ENCODE measurements at regions not wholly inside any gene's neighbourhood (a gene's known extent, or its start where the extent isn't known, plus 50 kb on each side); places are given as distances from the start of the nearest gene placed in this dataset.
A peak's percentile ranks its signal among the peaks of the same experiment; 100 is the strongest.

DNA sequence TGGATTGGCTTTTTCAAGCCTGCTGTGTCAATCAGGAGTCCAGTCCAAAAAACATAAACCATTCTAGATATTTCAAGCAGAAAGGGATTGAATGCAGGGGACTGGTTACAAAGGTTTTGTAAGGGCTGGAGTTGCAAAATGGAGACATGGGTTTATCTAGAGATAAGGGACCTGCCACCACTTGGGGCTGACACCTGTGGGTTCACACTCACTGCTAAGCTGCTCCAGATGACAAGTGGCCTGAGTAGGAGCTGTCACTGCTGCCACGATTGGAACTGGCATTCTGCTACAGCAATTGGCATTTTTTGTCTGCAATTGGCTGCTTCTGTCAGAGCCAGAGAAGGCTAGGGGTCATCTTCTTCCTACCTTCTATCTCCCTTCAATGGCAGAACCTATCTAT, 66.3 kb upstream of the ZFR start:
- no peaks in the 10 kb centered on the region for H3K9me3 Mint-ChIP-seq
- H3K4me3 Mint-ChIP-seq, result no peak overlapping the region
- DNase-seq (ENCODE audit: low spot score in 2 of 2) (no peak), ATAC-seq (replicated peaks; ENCODE audit: extremely low read depth, poor library complexity, severe bottlenecking) (no peak)
- no peaks in the 10 kb centered on the region for H3K27me3 Mint-ChIP-seq
- H3K4me1 Mint-ChIP-seq, result no peaks in the 10 kb centered on the region
- H3K36me3 Mint-ChIP-seq (ENCODE audit: insufficient read depth), result no peaks in the 10 kb centered on the region
- H3K27ac Mint-ChIP-seq (ENCODE audit: low read depth), result no peak overlapping the region

DNA sequence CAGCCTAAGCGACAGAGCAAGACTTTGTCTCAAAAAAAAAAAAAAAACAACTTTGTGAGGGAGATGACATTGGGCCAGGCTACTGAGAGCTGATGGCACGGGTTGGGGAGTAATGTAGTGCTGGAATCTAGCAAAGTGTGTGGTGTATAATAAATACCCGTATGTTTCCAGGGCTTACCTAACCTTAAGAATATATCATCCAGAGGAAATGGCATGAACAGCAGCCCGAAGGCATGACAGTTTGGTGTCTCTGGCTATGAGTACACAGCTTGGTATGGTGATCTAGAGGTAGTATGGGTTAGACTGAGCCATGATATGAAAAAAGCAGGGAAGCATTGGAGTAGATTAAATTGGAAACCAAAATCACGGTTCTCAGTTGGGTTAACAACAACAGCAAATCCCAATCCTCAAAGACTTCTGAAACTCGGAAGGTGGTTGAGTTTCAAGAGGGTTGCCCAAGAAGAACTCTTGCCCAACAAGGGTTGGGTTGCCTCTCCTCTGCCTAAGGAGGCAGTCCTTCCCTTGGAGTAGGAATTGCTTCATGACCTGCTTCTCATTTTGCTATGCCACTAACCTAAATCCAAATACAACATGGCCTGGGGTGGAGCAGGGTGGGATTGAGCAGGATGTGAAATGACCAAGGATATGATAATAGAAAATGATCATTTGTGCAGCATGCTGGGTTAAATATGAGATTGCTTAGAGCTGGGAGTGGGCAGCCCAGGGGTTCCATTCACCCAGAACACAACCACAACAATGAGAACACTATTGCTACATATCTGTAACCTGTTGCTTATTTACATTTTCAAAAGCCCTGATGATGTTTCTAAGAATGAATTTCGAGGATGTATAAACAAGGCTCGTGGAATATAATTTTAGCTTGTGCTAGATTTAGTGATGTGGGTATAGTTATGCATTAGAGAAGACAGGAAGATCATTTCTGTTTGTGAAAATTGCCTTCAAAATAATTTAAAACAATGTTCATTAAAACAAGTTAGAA, 64.6 kb upstream of the ZFR start:
- H3K27ac Mint-ChIP-seq (ENCODE audit: low read depth), result no peak overlapping the region
- no peak for ATAC-seq (replicated peaks; ENCODE audit: extremely low read depth, poor library complexity, severe bottlenecking)
- no peaks in the 10 kb centered on the region for H3K36me3 Mint-ChIP-seq (ENCODE audit: insufficient read depth)
- H3K9me3 Mint-ChIP-seq, result no peaks in the 10 kb centered on the region
- H3K4me3 Mint-ChIP-seq, result no peak overlapping the region
- DNase-seq (ENCODE audit: low spot score in 2 of 2), result no peak
- H3K27me3 Mint-ChIP-seq, result peaks cover 10% of the 10 kb centered on the region
- peaks cover 8% of the 10 kb centered on the region for H3K4me1 Mint-ChIP-seq

DNA sequence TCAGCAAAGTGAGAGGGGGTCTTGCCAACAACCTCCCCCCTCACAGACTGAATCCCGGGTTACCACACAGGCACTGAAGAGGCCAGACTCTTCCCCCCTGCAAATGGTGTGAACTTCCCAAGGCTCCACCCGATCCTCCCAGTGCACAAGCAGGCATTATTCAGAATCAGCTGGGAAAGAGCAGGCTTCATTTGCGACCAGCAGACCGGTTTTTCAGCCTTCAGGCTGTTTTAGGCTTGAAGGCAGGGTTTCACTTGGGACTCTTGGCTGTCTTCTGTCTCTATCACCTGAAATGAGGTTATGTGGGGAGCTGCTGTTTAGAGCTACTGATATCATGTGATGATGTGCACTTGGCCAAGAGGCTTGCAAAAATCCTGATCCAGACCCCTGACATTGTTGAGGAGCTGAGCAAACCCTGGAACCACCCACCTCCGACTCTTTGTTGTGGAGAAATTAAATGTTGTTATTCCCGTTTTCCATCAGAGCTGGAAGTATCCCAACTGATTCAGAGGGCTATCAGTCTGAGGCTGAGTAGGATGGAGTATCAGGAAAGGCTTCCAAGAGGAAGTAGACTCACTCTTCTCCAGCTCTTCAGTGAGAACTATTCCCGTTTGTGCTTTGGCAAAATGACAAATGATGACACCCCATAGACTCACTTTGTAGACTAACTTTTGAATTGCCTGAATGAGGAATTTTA, 63.3 kb upstream of the ZFR start:
- Mint-ChIP-seq H3K27me3 (peaks cover 10% of the 10 kb centered on the region), H3K9me3 (no peaks in the 10 kb centered on the region), H3K4me1 (peaks cover 8% of the 10 kb centered on the region), H3K4me3 (no peak overlapping the region), H3K27ac (ENCODE audit: low read depth) (no peak overlapping the region), H3K36me3 (ENCODE audit: insufficient read depth) (no peaks in the 10 kb centered on the region)
- no peak for ATAC-seq (replicated peaks; ENCODE audit: extremely low read depth, poor library complexity, severe bottlenecking)
- DNase-seq (ENCODE audit: low spot score in 2 of 2), result no peak

DNA sequence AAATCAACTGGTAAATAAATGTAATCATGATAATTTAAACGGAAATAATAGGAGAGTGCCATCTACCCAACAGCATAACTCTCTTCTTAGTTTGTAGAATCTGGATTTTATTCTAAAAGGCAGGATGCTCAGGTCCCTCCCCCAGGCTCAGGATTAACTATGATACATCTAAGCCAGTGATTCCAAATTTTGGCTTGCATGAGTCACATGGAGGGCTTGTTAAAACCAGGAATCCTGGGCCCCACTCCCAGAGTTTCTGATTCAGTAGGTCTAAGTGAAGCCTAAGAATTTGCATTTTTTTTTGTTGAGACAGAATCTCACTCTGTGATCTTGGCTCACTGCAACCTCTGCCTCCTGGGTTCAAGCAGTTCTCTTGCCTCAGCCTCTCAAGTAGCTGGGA, 62.3 kb upstream of the ZFR start:
- DNase-seq (ENCODE audit: low spot score in 2 of 2), result no peak
- H3K9me3 Mint-ChIP-seq, result no peaks in the 10 kb centered on the region
- no peak for ATAC-seq (replicated peaks; ENCODE audit: extremely low read depth, poor library complexity, severe bottlenecking)

DNA sequence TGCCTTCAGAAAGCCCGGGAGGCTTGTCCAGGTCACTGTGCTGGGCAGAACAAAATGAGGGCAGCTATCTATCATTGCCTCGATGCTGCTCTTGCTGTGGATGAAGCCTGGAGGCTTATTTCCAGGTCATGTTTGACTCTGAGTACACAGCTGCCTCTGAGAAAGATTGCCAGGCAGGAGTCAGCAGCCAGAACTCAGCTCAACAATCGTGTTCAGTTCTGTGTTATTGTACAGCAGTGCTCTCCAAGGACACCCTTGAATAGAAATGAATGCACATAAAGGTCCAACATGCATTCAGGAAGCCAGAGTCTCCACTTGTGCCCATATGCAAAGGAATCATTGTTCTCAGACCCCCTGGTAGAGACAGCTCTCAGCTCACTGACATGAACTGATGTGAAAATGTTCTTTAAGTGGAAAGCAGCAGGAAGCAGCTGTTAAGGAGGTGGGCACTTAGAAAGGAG, 61.7 kb upstream of the ZFR start:
- DNase-seq (ENCODE audit: low spot score in 2 of 2), result no peak
- no peak overlapping the region for H3K27ac Mint-ChIP-seq (ENCODE audit: low read depth)
- H3K36me3 Mint-ChIP-seq (ENCODE audit: insufficient read depth), result no peaks in the 10 kb centered on the region
- H3K4me1 Mint-ChIP-seq, result peaks cover 8% of the 10 kb centered on the region
- H3K4me3 Mint-ChIP-seq, result no peak overlapping the region
- ATAC-seq (replicated peaks; ENCODE audit: extremely low read depth, poor library complexity, severe bottlenecking), result no peak
- peaks cover 15% of the 10 kb centered on the region for H3K27me3 Mint-ChIP-seq
- no peaks in the 10 kb centered on the region for H3K9me3 Mint-ChIP-seq

More for the DNA sequence above, 62.3 kb upstream of the ZFR start:
- no peaks in the 10 kb centered on the region for H3K36me3 Mint-ChIP-seq (ENCODE audit: insufficient read depth)
- H3K27ac Mint-ChIP-seq (ENCODE audit: low read depth), result no peak overlapping the region
- peaks cover 8% of the 10 kb centered on the region for H3K4me1 Mint-ChIP-seq
- H3K4me3 Mint-ChIP-seq, result no peak overlapping the region
- H3K27me3 Mint-ChIP-seq, result peaks cover 10% of the 10 kb centered on the region

DNA sequence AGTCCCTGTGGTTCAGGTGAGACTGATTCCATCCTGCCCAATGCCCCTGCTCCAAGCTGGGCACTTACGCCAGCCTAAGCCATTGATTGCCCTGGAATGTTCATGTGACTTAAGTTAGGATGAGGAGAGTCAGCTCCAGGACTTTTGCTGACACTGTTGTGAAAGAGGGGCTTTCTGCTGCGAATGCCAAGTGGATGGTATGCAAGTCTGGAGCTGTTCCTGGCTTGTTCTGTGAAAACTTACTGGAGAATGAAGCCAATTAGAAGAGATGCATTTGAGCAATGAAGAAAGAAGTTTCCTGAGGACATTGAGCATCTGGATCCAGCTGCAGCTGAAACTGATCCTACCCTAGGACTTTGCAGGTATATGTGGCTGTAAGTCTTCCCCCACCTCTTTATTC, 61.2 kb upstream of the ZFR start:
- Mint-ChIP-seq H3K4me1 (peaks cover 8% of the 10 kb centered on the region), H3K36me3 (ENCODE audit: insufficient read depth) (no peaks in the 10 kb centered on the region), H3K27ac (ENCODE audit: low read depth) (no peak overlapping the region), H3K4me3 (no peak overlapping the region), H3K9me3 (no peaks in the 10 kb centered on the region), H3K27me3 (peaks cover 20% of the 10 kb centered on the region)
- ATAC-seq (replicated peaks; ENCODE audit: extremely low read depth, poor library complexity, severe bottlenecking) (no peak), DNase-seq (ENCODE audit: low spot score in 2 of 2) (no peak)

DNA sequence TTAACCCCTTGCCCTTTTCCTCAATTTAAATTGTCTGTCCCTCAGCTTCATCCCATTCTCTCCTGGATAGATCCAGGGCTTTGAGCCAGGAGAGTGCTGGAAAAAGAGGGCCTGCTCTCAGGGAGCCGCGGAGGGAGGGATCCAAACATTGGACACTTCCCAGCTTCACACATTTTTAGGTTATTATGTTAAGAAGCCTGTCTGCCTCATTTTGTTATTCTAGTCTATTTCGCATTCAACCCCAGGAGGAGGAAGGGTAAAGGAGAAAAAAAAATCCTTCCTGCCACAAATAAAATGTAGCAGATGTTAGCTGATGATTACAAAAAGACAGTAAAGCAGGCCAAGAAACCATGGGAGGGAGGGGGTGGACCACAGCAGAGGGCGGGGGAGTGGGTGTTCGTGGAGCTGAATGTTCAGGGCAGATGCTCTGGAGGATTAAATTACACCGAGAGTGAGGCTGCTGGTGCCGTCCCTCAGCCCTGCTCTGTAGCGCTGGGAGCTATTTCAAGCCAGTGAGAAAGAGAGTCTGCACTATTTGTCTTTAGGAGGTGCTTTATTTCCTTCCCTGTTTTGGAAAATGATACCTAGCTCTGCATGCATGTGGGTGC, 60.6 kb upstream of the ZFR start:
- Mint-ChIP-seq H3K4me3 (no peak overlapping the region), H3K4me1 (peaks cover 8% of the 10 kb centered on the region), H3K27ac (ENCODE audit: low read depth) (no peak overlapping the region), H3K9me3 (no peaks in the 10 kb centered on the region), H3K27me3 (peaks cover 25% of the 10 kb centered on the region), H3K36me3 (ENCODE audit: insufficient read depth) (no peaks in the 10 kb centered on the region)
- no peak for DNase-seq (ENCODE audit: low spot score in 2 of 2)
- peak; percentile 14 for ATAC-seq (replicated peaks; ENCODE audit: extremely low read depth, poor library complexity, severe bottlenecking)

DNA sequence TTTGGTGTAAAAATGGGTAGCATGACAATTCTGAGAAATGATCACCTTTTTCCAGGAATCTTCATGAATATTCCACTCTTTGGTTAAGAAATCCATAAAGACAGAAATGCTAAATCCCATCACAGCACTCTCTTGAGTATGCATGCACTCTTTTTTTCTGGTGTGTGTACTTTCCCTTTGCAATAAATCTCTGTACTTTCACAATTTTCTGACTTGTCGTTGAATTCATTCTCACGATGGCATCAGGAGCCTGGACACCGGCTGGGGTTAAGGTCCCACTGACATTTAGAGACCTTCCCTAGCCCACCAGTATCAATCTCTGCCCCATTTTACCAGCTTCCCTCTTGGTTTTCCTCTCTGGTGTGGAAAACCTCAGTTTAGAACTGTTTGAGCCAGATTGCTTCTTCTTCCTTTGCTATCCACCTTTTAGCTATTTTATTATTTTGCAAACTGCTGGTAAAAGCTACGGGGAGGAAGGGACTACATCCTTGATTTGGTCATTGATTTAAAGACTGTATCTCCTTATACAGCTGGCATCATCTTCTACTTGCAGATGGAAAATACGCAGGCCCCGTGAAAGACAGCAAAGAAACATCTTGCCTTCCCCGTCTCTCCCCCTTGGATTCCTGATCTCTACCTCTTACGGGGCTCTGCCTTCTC, 59.9 kb upstream of the ZFR start:
- DNase-seq (ENCODE audit: low spot score in 2 of 2) (no peak), ATAC-seq (replicated peaks; ENCODE audit: extremely low read depth, poor library complexity, severe bottlenecking) (no peak)
- Mint-ChIP-seq H3K4me3 (no peak overlapping the region), H3K36me3 (ENCODE audit: insufficient read depth) (no peaks in the 10 kb centered on the region), H3K27me3 (peaks cover 32% of the 10 kb centered on the region), H3K27ac (ENCODE audit: low read depth) (no peak overlapping the region), H3K9me3 (no peaks in the 10 kb centered on the region), H3K4me1 (peaks cover 8% of the 10 kb centered on the region)

DNA sequence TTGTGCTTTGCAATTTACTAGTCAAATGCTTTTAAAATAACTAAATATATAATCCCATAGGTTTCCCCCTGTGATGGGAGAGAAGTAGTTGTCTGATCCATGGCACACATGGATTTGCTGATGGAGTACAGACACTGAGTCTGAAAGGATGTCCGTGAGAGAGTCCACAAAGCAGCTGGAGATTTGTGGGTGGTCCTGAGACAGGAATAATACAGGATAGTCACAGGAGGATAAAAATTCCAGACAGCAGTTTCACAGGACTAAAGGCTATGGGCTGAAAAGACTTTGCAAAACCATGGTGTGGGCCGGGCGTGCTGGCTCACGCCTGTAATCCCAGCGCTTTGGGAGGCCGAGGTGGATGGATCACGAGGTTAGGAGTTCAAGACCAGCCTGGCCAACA, 58.7 kb upstream of the ZFR start:
- Mint-ChIP-seq H3K4me1 (peaks cover 8% of the 10 kb centered on the region), H3K27me3 (peaks cover 39% of the 10 kb centered on the region), H3K27ac (ENCODE audit: low read depth) (no peak overlapping the region), H3K4me3 (no peak overlapping the region), H3K36me3 (ENCODE audit: insufficient read depth) (no peaks in the 10 kb centered on the region), H3K9me3 (no peaks in the 10 kb centered on the region)
- ATAC-seq (replicated peaks; ENCODE audit: extremely low read depth, poor library complexity, severe bottlenecking), result no peak
- no peak for DNase-seq (ENCODE audit: low spot score in 2 of 2)

DNA sequence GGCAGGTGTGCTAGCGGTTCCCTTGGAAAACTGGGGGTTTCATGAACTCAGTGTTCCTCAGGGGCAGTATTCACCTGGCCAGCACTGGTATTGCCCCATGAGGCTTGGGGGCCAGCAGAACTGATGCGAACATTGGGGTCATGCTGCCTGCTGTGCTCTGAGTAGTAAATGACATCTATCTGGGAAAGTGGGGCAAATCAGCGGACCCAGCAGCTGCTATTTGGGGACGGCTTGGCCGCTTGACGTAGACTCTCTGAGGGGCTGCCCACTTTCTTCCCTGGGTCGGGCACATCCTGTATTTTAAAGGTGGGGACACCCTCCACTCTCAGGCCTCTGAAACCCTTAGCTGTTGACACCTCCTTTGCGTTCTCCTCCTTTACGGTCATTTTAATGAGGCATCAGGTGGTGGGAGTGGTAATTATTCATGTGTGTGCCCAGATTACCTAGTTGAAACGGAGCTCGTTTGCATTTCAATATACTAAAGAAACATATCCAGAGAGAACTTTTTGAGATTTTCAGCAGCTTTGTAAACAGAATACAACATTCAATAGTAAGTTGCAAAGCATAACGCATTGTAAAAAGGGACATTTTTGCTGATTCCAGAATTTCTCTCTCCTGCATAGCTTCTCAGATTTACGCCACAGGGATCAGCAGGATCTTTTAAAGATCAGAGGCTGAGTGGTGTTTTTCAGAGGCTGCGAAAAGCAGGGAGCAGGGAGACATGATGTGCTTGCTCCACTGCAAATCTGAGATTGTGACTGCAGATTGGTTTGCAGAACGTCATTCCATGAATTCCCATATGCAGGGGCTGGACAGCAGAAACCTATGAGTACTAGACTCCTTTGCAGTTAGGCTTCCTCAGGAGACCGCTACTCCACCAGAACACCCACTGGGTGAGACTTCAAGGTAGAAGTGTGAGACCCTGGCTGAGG, 56.8 kb upstream of the ZFR start:
- DNase-seq (ENCODE audit: low spot score in 2 of 2), result no peak
- ATAC-seq (replicated peaks; ENCODE audit: extremely low read depth, poor library complexity, severe bottlenecking), result no peak
- H3K36me3 Mint-ChIP-seq (ENCODE audit: insufficient read depth), result no peaks in the 10 kb centered on the region
- H3K4me3 Mint-ChIP-seq, result no peak overlapping the region
- H3K4me1 Mint-ChIP-seq, result peaks cover 8% of the 10 kb centered on the region
- H3K9me3 Mint-ChIP-seq, result no peaks in the 10 kb centered on the region
- H3K27me3 Mint-ChIP-seq, result peaks cover 39% of the 10 kb centered on the region
- H3K27ac Mint-ChIP-seq (ENCODE audit: low read depth), result no peak overlapping the region

DNA sequence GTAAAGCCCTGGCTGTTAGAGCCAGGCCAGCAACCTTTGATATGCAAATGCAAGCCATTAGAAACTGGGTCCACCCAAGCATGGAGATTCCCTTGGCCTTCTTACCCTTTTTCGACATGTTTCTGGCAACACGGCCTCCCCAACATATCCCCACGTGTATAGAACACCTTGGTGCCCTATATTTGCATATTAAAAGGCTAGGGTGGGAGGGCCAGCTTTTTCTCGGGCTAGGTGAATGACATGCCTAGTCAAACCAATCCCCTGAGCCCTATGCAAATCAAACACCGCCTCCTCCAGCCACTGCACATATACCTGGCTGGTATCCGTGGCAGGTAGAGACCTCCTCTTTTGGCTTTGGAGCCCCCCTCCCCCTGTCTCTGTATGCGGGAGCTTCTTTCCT, 55.6 kb upstream of the ZFR start:
- Mint-ChIP-seq H3K27me3 (peaks cover 39% of the 10 kb centered on the region), H3K9me3 (no peaks in the 10 kb centered on the region), H3K27ac (ENCODE audit: low read depth) (no peak overlapping the region), H3K36me3 (ENCODE audit: insufficient read depth) (no peaks in the 10 kb centered on the region), H3K4me1 (peaks cover 8% of the 10 kb centered on the region), H3K4me3 (no peak overlapping the region)
- ATAC-seq (replicated peaks; ENCODE audit: extremely low read depth, poor library complexity, severe bottlenecking) (no peak), DNase-seq (ENCODE audit: low spot score in 2 of 2) (no peak)

Measured in central memory CD8-positive, alpha-beta T cell (primary cell).